Esophagus (tissue), 2 donors: ENCODE measurements at regions not wholly inside any gene's neighbourhood (a gene's known extent, or its start where the extent isn't known, plus 50 kb on each side); places are given as distances from the start of the nearest gene placed in this dataset.
"Not testable (repeated sequence)": the region's sequence is repeated elsewhere in the genome, so short reads cannot be mapped to it uniquely, and the experiment has no call there.

Experiments used
- H3K27ac ChIP-seq, 2 donors: one replicate each; pipeline ENCODE4 v1.5.1; 2013; ENCODE audit warnings: low read depth in 2 of 2, mild to moderate bottlenecking in 2 of 2, inconsistent platforms in 1 of 2, low read length in 1 of 2, moderate library complexity in 1 of 2
- H3K27me3 ChIP-seq, 2 donors: one replicate each; pipeline ENCODE4 v1.6.1; 2013; ENCODE audit warnings: low read length in 2 of 2, control low read depth in 1 of 2, mild to moderate bottlenecking in 1 of 2; ENCODE audit not compliant: insufficient read depth in 2 of 2, control insufficient read depth in 1 of 2
- H3K36me3 ChIP-seq, 2 donors: one replicate each; pipeline ENCODE4 v1.6.1; 2013; ENCODE audit warnings: low read length in 1 of 2; ENCODE audit not compliant: control insufficient read depth in 2 of 2, insufficient read depth in 2 of 2
- H3K4me1 ChIP-seq, 2 donors: one replicate each; pipeline ENCODE4 v1.6.1; 2013; ENCODE audit warnings: low read length in 1 of 2; ENCODE audit not compliant: control insufficient read depth in 2 of 2, insufficient read depth in 2 of 2
- H3K4me3 ChIP-seq, 2 donors: one replicate each; pipeline ENCODE4 v1.5.1; 2013; ENCODE audit warnings: low read length in 2 of 2, mild to moderate bottlenecking in 2 of 2, low read depth in 1 of 2, moderate library complexity in 1 of 2
- H3K9me3 ChIP-seq, 2 donors: one replicate each; pipeline ENCODE4 v1.6.1; 2013; ENCODE audit warnings: mild to moderate bottlenecking in 2 of 2, low read depth in 1 of 2, low read length in 1 of 2, moderate library complexity in 1 of 2; ENCODE audit not compliant: control insufficient read depth in 2 of 2, insufficient read depth in 1 of 2
- WGBS, 2 donors: extraction: QIAGEN DNeasy Blood & Tissue Kit; methylation state at CpG; one replicate each; pipeline ENCODE4 v1.1.7; 2013; 5-methylcytosine and 5-hydroxymethylcytosine counted together
- donor health status: healthy with polysubstance abuse.
- donor health status: Bipolar disorder and iron deficiency.

- Histone ChIP-seq H3K4me3 (no peak overlapping the region), H3K9me3 (no peaks in the 10 kb centered on the region), H3K36me3 (no peaks in the 10 kb centered on the region), H3K27ac (no peak overlapping the region), H3K4me1 (no peaks in the 10 kb centered on the region), H3K27me3 (no peaks in the 10 kb centered on the region)
- WGBS, 2 donors: 38 to 40% methylated on average over 1 of the region's 1 CpG
Measured at GRCh38 chr5:155815248-155815647, 511.7 kb upstream of the SGCD start.

GRCh38 chr5:155822177-155822576, 504.8 kb upstream of the SGCD start:
- Histone ChIP-seq H3K27me3 (no peaks in the 10 kb centered on the region), H3K36me3 (no peaks in the 10 kb centered on the region), H3K4me1 (no peaks in the 10 kb centered on the region), H3K27ac (no peak overlapping the region), H3K9me3 (no peaks in the 10 kb centered on the region), H3K4me3 (no peak overlapping the region)
- WGBS, 2 donors: 47 to 52% methylated on average over 3 of the region's 3 CpGs

- H3K27me3 ChIP-seq: no peaks in the 10 kb centered on the region
- no peak overlapping the region for H3K27ac ChIP-seq
- H3K9me3 ChIP-seq: no peaks in the 10 kb centered on the region
- H3K36me3 ChIP-seq: no peaks in the 10 kb centered on the region
- H3K4me3 ChIP-seq: no peak overlapping the region
- H3K4me1 ChIP-seq: no peaks in the 10 kb centered on the region
- WGBS, 2 donors: 83 to 86% methylated on average over 3 of the region's 3 CpGs
Measured at GRCh38 chr5:155826611-155827507, 500.1 kb upstream of the SGCD start.

- H3K36me3 ChIP-seq, H3K27ac ChIP-seq, H3K4me3 ChIP-seq, H3K9me3 ChIP-seq, H3K4me1 ChIP-seq, H3K27me3 ChIP-seq: not testable (repeated sequence)
- 70 to 74% methylated on average over 2 of the region's 2 CpGs for WGBS, 2 donors
Measured at GRCh38 chr5:155827508-155827815, 499.5 kb upstream of the SGCD start.

- H3K36me3 ChIP-seq: no peaks in the 10 kb centered on the region
- no peak overlapping the region for H3K4me3 ChIP-seq
- H3K27ac ChIP-seq: no peak overlapping the region
- no peaks in the 10 kb centered on the region for H3K9me3 ChIP-seq
- WGBS, 2 donors: 79 to 86% methylated on average over 1 of the region's 1 CpG
- no peaks in the 10 kb centered on the region for H3K4me1 ChIP-seq
- H3K27me3 ChIP-seq: no peaks in the 10 kb centered on the region
Measured at GRCh38 chr5:155827949-155828348, 499.0 kb upstream of the SGCD start.

GRCh38 chr5:155831491-155831890, 495.5 kb upstream of the SGCD start:
- no peaks in the 10 kb centered on the region for H3K9me3 ChIP-seq
- H3K4me1 ChIP-seq: no peaks in the 10 kb centered on the region
- H3K4me3 ChIP-seq: no peak overlapping the region
- H3K27me3 ChIP-seq: no peaks in the 10 kb centered on the region
- WGBS, 2 donors: 82 to 89% methylated on average over 4 of the region's 4 CpGs
- H3K36me3 ChIP-seq: no peaks in the 10 kb centered on the region
- no peak overlapping the region for H3K27ac ChIP-seq

- Histone ChIP-seq H3K4me1 (no peaks in the 10 kb centered on the region), H3K27ac (no peak overlapping the region), H3K27me3 (no peaks in the 10 kb centered on the region), H3K9me3 (no peaks in the 10 kb centered on the region), H3K4me3 (no peak overlapping the region), H3K36me3 (no peaks in the 10 kb centered on the region)
- 93 to 96% methylated on average over 1 of the region's 1 CpG for WGBS, 2 donors
Measured at GRCh38 chr5:155833287-155833686, 493.7 kb upstream of the SGCD start.

- no peak overlapping the region for H3K4me3 ChIP-seq
- WGBS, 2 donors: 72 to 82% methylated on average over 9 of the region's 9 CpGs
- no peaks in the 10 kb centered on the region for H3K36me3 ChIP-seq
- no peaks in the 10 kb centered on the region for H3K9me3 ChIP-seq
- no peaks in the 10 kb centered on the region for H3K4me1 ChIP-seq
- H3K27me3 ChIP-seq: no peaks in the 10 kb centered on the region
- no peak overlapping the region for H3K27ac ChIP-seq
Measured at GRCh38 chr5:155834271-155834975, 492.5 kb upstream of the SGCD start.

GRCh38 chr5:155836089-155836803, 490.7 kb upstream of the SGCD start:
- Histone ChIP-seq H3K4me3 (no peak overlapping the region), H3K9me3 (no peaks in the 10 kb centered on the region), H3K36me3 (no peaks in the 10 kb centered on the region), H3K27me3 (no peaks in the 10 kb centered on the region), H3K27ac (no peak overlapping the region), H3K4me1 (no peaks in the 10 kb centered on the region)
- WGBS, 2 donors: 61 to 69% methylated on average over 4 of the region's 4 CpGs
